Gastrocnemius medialis (tissue), 4 donors: ENCODE measurements at regions not wholly inside any gene's neighbourhood (a gene's known extent, or its start where the extent isn't known, plus 50 kb on each side); places are given as distances from the start of the nearest gene placed in this dataset.
"Not testable (repeated sequence)": the region's sequence is repeated elsewhere in the genome, so short reads cannot be mapped to it uniquely, and the experiment has no call there.

Experiments
- ATAC-seq, 2 donors: fragments of 150-250 bp; one replicate each; pipeline ENCODE4 v1.9.1; 2016
- DNase-seq, 2 donors: peaks; one replicate each; pipeline ENCODE4 v3.0.0-alpha.2; 2019
- H3K27ac ChIP-seq, 4 donors: fragments of 200-600 bp; sonication (generic); 1 replicate in 1 of 4; 2 replicates in 3 of 4; pipeline ENCODE4 v1.5.1; 2016 to 2018; ENCODE audit warnings: mild to moderate bottlenecking in 2 of 4, moderate library complexity in 1 of 4
- H3K27me3 ChIP-seq, 3 donors: fragments of 200-600 bp; sonication (generic) in 2 of 3; 1 replicate in 1 of 3; 2 replicates in 2 of 3; pipeline versions ENCODE4 v1.5.1 to v1.6.0; 2016 to 2019; ENCODE audit warnings: mild to moderate bottlenecking in 1 of 3, moderate library complexity in 1 of 3
- H3K36me3 ChIP-seq, 2 donors: fragments of 200-600 bp; sonication (generic) in 1 of 2; one replicate each; pipeline ENCODE4 v1.5.1; 2017 to 2018
- H3K4me1 ChIP-seq, 2 donors: fragments of 200-600 bp; sonication (generic) in 1 of 2; one replicate each; pipeline ENCODE4 v1.5.1; 2016 to 2017; ENCODE audit warnings: mild to moderate bottlenecking in 2 of 2
- H3K4me3 ChIP-seq, 4 donors: fragments of 200-600 bp; sonication (generic) in 3 of 4; 1 replicate in 1 of 4; 2 replicates in 3 of 4; pipeline ENCODE4 v1.5.1; 2016 to 2019; ENCODE audit warnings: mild to moderate bottlenecking in 2 of 4
- H3K9me3 ChIP-seq, 3 donors: fragments of 200-600 bp; sonication (generic) in 2 of 3; 1 replicate in 1 of 3; 2 replicates in 2 of 3; pipeline ENCODE4 v1.5.1; 2016 to 2019
- POLR2A ChIP-seq, 2 donors: fragments of 450-650 bp; IDR thresholded peaks; one replicate each; pipeline ENCODE4 v1.6.1; 2017; ENCODE audit warnings: antibody characterized with exemption in 2 of 2, mild to moderate bottlenecking in 2 of 2, moderate library complexity in 2 of 2
- in situ Hi-C, 4 donors: fragments of 200-750 bp; cut with MboI; loops; one replicate each; pipeline versions ENCODE4 v1.15.0 to v1.8.0; 2017; ENCODE audit warnings: low sequenced_read_pairs in 4 of 4
- intact Hi-C: fragments of 100-400 bp; cut with DNase I; formaldehyde crosslinking; loops from one replicate; pipeline ENCODE4 v1.15.1; 2023; ENCODE audit warnings: low total_unique reads
- TF ChIP-seq, protein P1 (sequence below), 5 experiments: fragments of 450-650 bp in 3 of 5; fragments of 200-600 bp in 2 of 5; sonication (generic) in 2 of 5; IDR thresholded peaks in 4 of 5; conservative IDR thresholded peaks in 1 of 5; 1 replicate in 4 of 5; 2 replicates in 1 of 5; pipeline ENCODE4 v1.5.1; 2016 to 2019; ENCODE audit warnings: antibody characterized with exemption in 5 of 5, mild to moderate bottlenecking in 3 of 5, moderate library complexity in 3 of 5

DNA sequence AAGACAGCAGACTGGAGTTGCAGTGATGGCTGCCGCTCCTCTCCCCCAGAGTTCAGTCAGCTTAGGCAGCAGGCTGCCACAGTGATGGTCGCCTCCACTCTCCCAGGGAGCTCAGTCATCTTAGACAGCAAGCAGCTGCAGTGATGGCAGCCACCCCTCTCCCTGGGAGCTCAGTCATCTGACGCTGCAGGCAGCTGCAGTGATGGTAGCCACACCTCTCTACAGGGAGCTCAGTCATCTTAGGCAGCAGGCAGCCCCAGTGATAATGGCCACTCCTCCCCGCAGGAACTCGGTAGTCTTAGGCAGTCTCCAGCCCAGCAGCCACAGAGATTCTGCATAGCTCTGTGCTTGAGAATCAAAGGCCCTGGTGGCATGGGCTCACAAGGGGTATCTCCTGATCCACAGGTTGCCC lies 582.7 kb downstream of the DTWD2 start:
- intact Hi-C loops (no loop called here), in situ Hi-C loops (no loop called here)
- H3K27ac ChIP-seq, result no peak overlapping the region
- no peaks in the 10 kb centered on the region for H3K36me3 ChIP-seq
- ATAC-seq (no peak), DNase-seq (no peak)
- no peaks in the 10 kb centered on the region for H3K27me3 ChIP-seq
- H3K4me1 ChIP-seq, result no peaks in the 10 kb centered on the region
- H3K4me3 ChIP-seq, result no peak overlapping the region
- H3K9me3 ChIP-seq, result no peaks in the 10 kb centered on the region
- no peak for TF ChIP-seq POLR2A (IDR thresholded peaks at IDR 0.05)
- TF ChIP-seq, protein P1, sequence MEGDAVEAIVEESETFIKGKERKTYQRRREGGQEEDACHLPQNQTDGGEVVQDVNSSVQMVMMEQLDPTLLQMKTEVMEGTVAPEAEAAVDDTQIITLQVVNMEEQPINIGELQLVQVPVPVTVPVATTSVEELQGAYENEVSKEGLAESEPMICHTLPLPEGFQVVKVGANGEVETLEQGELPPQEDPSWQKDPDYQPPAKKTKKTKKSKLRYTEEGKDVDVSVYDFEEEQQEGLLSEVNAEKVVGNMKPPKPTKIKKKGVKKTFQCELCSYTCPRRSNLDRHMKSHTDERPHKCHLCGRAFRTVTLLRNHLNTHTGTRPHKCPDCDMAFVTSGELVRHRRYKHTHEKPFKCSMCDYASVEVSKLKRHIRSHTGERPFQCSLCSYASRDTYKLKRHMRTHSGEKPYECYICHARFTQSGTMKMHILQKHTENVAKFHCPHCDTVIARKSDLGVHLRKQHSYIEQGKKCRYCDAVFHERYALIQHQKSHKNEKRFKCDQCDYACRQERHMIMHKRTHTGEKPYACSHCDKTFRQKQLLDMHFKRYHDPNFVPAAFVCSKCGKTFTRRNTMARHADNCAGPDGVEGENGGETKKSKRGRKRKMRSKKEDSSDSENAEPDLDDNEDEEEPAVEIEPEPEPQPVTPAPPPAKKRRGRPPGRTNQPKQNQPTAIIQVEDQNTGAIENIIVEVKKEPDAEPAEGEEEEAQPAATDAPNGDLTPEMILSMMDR (IDR thresholded peaks at IDR 0.05 in 4 of 5, conservative IDR thresholded peaks at IDR 0.05 in 1 of 5), result no peak

DNA sequence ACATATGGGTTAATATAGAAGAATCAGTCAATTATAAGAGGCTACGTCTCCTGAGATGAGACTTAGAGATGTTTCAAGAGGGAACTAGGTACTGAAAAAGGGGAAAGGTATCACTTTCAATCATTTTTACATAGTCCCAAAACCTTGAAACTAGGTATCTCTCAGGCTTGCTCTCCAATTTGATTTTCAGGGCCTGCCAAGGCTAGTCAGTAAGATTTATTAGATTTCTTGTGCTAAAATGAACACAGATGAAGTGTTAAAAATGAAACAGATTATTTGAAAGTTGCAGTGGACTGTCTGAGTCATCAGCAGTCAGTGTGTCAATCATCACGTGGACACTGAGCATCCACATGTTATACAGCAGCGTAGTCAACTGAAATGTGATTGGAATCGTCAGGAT lies 591.1 kb downstream of the DTWD2 start:
- DNase-seq, result no peak
- Histone ChIP-seq H3K4me1 (no peaks in the 10 kb centered on the region), H3K36me3 (no peaks in the 10 kb centered on the region), H3K4me3 (no peak overlapping the region), H3K9me3 (no peaks in the 10 kb centered on the region), H3K27ac (no peak overlapping the region), H3K27me3 (no peaks in the 10 kb centered on the region)
- ATAC-seq, result no peak
- no peak for TF ChIP-seq POLR2A (IDR thresholded peaks at IDR 0.05)
- intact Hi-C loops, result no loop called here
- in situ Hi-C loops, result no loop called here

DNA sequence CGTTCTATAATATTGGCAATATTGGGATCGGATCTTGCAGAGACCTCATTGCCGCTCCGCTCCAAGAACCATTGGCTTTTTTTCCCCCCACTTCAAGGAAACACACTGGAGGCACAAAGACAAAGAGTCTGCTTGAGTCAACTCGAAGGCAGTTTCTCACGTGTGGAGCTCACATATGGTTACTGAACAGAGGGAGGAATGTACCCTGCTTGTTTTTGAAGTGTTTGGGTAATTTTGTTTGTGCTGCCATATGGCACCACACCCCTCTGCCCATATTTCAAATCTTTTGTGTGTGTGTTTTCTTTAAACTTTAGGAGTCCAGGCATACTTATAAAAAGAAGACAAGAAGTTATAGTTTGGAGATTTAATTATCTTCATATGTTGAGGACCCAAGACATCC lies 595.9 kb downstream of the DTWD2 start:
- intact Hi-C loops, result no loop called here
- Histone ChIP-seq H3K4me1 (no peaks in the 10 kb centered on the region), H3K36me3 (no peaks in the 10 kb centered on the region), H3K4me3 (no peak overlapping the region), H3K27ac (no peak overlapping the region), H3K9me3 (no peaks in the 10 kb centered on the region), H3K27me3 (no peaks in the 10 kb centered on the region)
- no peak for ATAC-seq
- TF ChIP-seq, protein P1 (IDR thresholded peaks at IDR 0.05 in 4 of 5, conservative IDR thresholded peaks at IDR 0.05 in 1 of 5), result no peak
- no peak for TF ChIP-seq POLR2A (IDR thresholded peaks at IDR 0.05)
- no peak for DNase-seq
- in situ Hi-C loops, result no loop called here

DNA sequence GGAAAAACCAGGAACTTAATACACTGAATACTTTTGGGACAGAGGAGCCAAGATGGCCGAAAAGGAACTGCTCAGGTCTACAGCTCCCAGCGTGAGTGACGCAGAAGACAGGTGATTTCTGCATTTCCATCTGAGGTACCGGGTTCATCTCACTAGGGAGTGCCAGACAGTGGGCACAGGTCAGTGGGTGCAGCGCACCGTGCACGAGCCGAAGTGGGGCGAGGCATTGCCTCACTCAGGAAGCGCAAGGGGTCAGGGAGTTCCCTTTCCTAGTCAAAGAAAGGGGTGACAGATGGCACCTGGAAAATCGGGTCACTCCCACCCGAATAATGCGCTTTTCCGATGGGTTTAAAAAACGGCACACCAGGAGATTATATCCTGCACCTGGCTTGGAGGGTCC lies 605.4 kb downstream of the DTWD2 start:
- ATAC-seq, in situ Hi-C loops, H3K4me3 ChIP-seq, intact Hi-C loops, H3K36me3 ChIP-seq, H3K9me3 ChIP-seq, H3K27me3 ChIP-seq, H3K27ac ChIP-seq, DNase-seq, H3K4me1 ChIP-seq: not testable (repeated sequence)

DNA sequence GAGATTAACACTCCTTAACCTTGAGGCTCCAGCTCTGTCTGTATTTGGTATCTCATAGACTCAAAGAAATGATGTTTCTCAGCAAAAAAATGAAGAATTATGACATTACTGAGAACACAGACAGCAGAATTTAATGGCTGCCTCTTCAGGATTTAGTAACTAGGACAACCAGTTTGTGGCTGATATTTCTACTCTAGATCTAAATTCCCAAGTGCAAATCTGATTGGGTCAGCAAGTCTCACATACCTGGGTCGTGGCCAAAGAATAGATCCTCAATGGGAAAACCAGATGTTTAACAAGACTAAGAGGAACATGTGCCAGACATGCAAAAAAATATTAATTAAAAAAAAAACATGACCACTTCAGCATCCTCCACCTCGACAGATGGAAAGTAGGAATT lies 608.9 kb downstream of the DTWD2 start:
- intact Hi-C loops (no loop called here), in situ Hi-C loops (no loop called here)
- DNase-seq (no peak), ATAC-seq (no peak)
- Histone ChIP-seq H3K9me3 (no peaks in the 10 kb centered on the region), H3K36me3 (no peaks in the 10 kb centered on the region), H3K4me3 (no peak overlapping the region), H3K27me3 (no peaks in the 10 kb centered on the region), H3K27ac (no peak overlapping the region), H3K4me1 (no peaks in the 10 kb centered on the region)
- TF ChIP-seq, protein P1 (IDR thresholded peaks at IDR 0.05 in 4 of 5, conservative IDR thresholded peaks at IDR 0.05 in 1 of 5), result no peak
- no peak for TF ChIP-seq POLR2A (IDR thresholded peaks at IDR 0.05)

DNA sequence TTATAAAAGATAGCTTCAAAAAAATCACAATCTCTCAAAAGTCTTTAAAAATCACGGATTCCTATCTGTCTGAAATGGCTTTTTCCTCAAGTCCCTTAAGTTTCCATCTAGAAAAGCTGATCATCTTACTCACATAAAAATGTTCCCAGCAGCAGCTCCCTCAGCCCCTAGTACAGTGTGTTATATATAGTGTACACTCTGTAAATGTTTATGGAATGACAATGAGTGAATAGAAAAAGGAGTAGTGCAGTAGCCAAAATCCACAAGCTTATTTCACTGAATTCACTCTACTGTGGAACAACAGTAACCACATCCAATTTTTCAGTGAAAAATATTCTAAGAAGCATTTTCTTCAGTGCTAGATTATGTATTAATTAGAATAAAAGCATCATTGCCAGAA lies 609.4 kb downstream of the DTWD2 start:
- Histone ChIP-seq H3K4me1 (no peaks in the 10 kb centered on the region), H3K9me3 (no peaks in the 10 kb centered on the region), H3K4me3 (no peak overlapping the region), H3K36me3 (no peaks in the 10 kb centered on the region), H3K27me3 (no peaks in the 10 kb centered on the region), H3K27ac (no peak overlapping the region)
- no peak for ATAC-seq
- in situ Hi-C loops (no loop called here), intact Hi-C loops (no loop called here)
- TF ChIP-seq, protein P1 (IDR thresholded peaks at IDR 0.05 in 4 of 5, conservative IDR thresholded peaks at IDR 0.05 in 1 of 5), result no peak
- no peak for TF ChIP-seq POLR2A (IDR thresholded peaks at IDR 0.05)
- no peak for DNase-seq
